Esophagus muscularis mucosa (tissue), 4 donors: ENCODE measurements at regions not wholly inside any gene's neighbourhood (a gene's known extent, or its start where the extent isn't known, plus 50 kb on each side); places are given as distances from the start of the nearest gene placed in this dataset.
A peak's percentile ranks its signal among the peaks of the same experiment; 100 is the strongest.

ENCODE experiments used
- DNase-seq: peaks from one replicate; pipeline ENCODE4 v3.0.0-alpha.2; 2017; ENCODE audit errors: extremely low spot score
- H3K27ac ChIP-seq, 4 donors: fragments of 200-600 bp; sonication (generic); replicated peaks in 1 of 4; 1 replicate in 3 of 4; 2 replicates in 1 of 4; pipeline ENCODE4 v1.5.1; 2016 to 2019; ENCODE audit warnings: mild to moderate bottlenecking in 1 of 4
- H3K27me3 ChIP-seq, 4 donors: fragments of 200-600 bp; sonication (generic); one replicate each; pipeline versions ENCODE4 v1.5.1 to v1.6.0; 2016 to 2019
- H3K36me3 ChIP-seq, 4 donors: fragments of 200-600 bp; sonication (generic); one replicate each; pipeline ENCODE4 v1.5.1; 2016 to 2019
- H3K4me1 ChIP-seq, 4 donors: fragments of 200-600 bp; sonication (generic); one replicate each; pipeline ENCODE4 v1.5.1; 2016 to 2019
- H3K4me3 ChIP-seq, 4 donors: fragments of 200-600 bp; sonication (generic); 1 replicate in 2 of 4; 2 replicates in 2 of 4; pipeline ENCODE4 v1.5.1; 2016 to 2019; ENCODE audit warnings: mild to moderate bottlenecking in 4 of 4, moderate library complexity in 1 of 4
- H3K9me3 ChIP-seq, 4 donors: fragments of 200-600 bp; sonication (generic); 1 replicate in 3 of 4; 2 replicates in 1 of 4; pipeline ENCODE4 v1.5.1; 2016 to 2019
- CTCF ChIP-seq, 3 experiments: fragments of 200-600 bp in 2 of 3; fragments of 450-650 bp in 1 of 3; sonication (generic) in 2 of 3; IDR thresholded peaks; one replicate each; pipeline ENCODE4 v1.5.1; 2017 to 2019; ENCODE audit warnings: antibody characterized with exemption in 3 of 3, mild to moderate bottlenecking in 2 of 3, moderate library complexity in 1 of 3
- EP300 ChIP-seq: sonication (generic); formaldehyde crosslinking; IDR thresholded peaks from one replicate; pipeline ENCODE4 v1.6.1; 2017; ENCODE audit warnings: antibody characterized with exemption
- POLR2A ChIP-seq: fragments of 450-650 bp; IDR thresholded peaks from one replicate; pipeline ENCODE4 v1.6.1; 2017; ENCODE audit warnings: antibody characterized with exemption, moderate library complexity, mild to moderate bottlenecking, low read depth
- POLR2AphosphoS5 ChIP-seq, 2 donors: sonication (generic); formaldehyde crosslinking; IDR thresholded peaks; one replicate each; pipeline ENCODE4 v1.6.1; 2017; ENCODE audit warnings: antibody characterized with exemption in 2 of 2
- WGBS: methylation state at CpG from one replicate; pipeline ENCODE4 v1.1.5; 2018; 5-methylcytosine and 5-hydroxymethylcytosine counted together
- intact Hi-C: fragments of 100-400 bp; cut with DNase I; formaldehyde crosslinking; loops from one replicate; pipeline ENCODE4 v1.15.1; 2023

GRCh38 chr3:64355401-64355807 is 130.1 kb upstream of the PRICKLE2 start:
- Histone ChIP-seq H3K27ac (peak overlapping the region; percentile 63 to 76 (median 75)), H3K4me3 (peak overlapping the region in 3 of 4 donors; percentile 9 to 27 (median 17)), H3K4me1 (peaks cover 19 to 62% (median 51%) of the 10 kb centered on the region in 4 donors), H3K27me3 (no peaks in the 10 kb centered on the region), H3K36me3 (no peaks in the 10 kb centered on the region), H3K9me3 (no peaks in the 10 kb centered on the region)
- 35% methylated on average over 3 of the region's 3 CpGs for WGBS
- intact Hi-C loops = no loop called here
- no peak for TF ChIP-seq POLR2AphosphoS5 (IDR thresholded peaks at IDR 0.05)
- TF ChIP-seq EP300 = peak; percentile 0
- DNase-seq = peak; percentile 64

GRCh38 chr3:64354956-64355355 is 129.7 kb upstream of the PRICKLE2 start:
- Histone ChIP-seq H3K27ac (peak overlapping the region; percentile 63 to 76 (median 75)), H3K27me3 (no peaks in the 10 kb centered on the region), H3K36me3 (no peaks in the 10 kb centered on the region), H3K4me1 (peaks cover 19 to 66% (median 55%) of the 10 kb centered on the region in 4 donors), H3K9me3 (no peaks in the 10 kb centered on the region), H3K4me3 (peak overlapping the region in 3 of 4 donors; percentile 9 to 27 (median 17))
- peak; percentile 87 for DNase-seq
- TF ChIP-seq POLR2A (no peak), POLR2AphosphoS5 (IDR thresholded peaks at IDR 0.05) (no peak), EP300 (peak; percentile 1), CTCF (IDR thresholded peaks at IDR 0.05) (no peak)
- intact Hi-C loops = loop anchor here (5.0 kb wide), 1 partner anchor 42 kb away; no protein-coding TSS in a partner anchor
- WGBS = 10% methylated on average over 4 of the region's 5 CpGs

GRCh38 chr3:64354221-64354620 is 129.0 kb upstream of the PRICKLE2 start:
- 87% methylated on average over 5 of the region's 5 CpGs for WGBS
- Histone ChIP-seq H3K36me3 (no peaks in the 10 kb centered on the region), H3K27me3 (no peaks in the 10 kb centered on the region), H3K4me1 (peaks cover 19 to 74% (median 61%) of the 10 kb centered on the region in 4 donors), H3K4me3 (no peak overlapping the region), H3K9me3 (no peaks in the 10 kb centered on the region), H3K27ac (peak overlapping the region; percentile 63 to 76 (median 75))
- DNase-seq = peak; percentile 62
- intact Hi-C loops = loop anchor here (5.0 kb wide), 1 partner anchor 43 kb away; no protein-coding TSS in a partner anchor
- TF ChIP-seq CTCF (IDR thresholded peaks at IDR 0.05) = no peak
- no peak for TF ChIP-seq POLR2A
- no peak for TF ChIP-seq EP300
- no peak for TF ChIP-seq POLR2AphosphoS5 (IDR thresholded peaks at IDR 0.05)

GRCh38 chr3:64353226-64353625 is 128.0 kb upstream of the PRICKLE2 start:
- Histone ChIP-seq H3K27ac (peak overlapping the region; percentile 70 to 78 (median 74)), H3K9me3 (no peaks in the 10 kb centered on the region), H3K4me3 (no peak overlapping the region), H3K4me1 (peaks cover 19 to 77% (median 65%) of the 10 kb centered on the region in 4 donors), H3K36me3 (no peaks in the 10 kb centered on the region), H3K27me3 (no peaks in the 10 kb centered on the region)
- TF ChIP-seq CTCF (IDR thresholded peaks at IDR 0.05) (no peak), POLR2A (no peak), POLR2AphosphoS5 (IDR thresholded peaks at IDR 0.05) (no peak), EP300 (no peak)
- 48% methylated on average over 6 of the region's 6 CpGs for WGBS
- DNase-seq = peak; percentile 74
- intact Hi-C loops = loop anchor here (5.0 kb wide), 1 partner anchor 44 kb away; no protein-coding TSS in a partner anchor

GRCh38 chr3:64352639-64352992 is 127.3 kb upstream of the PRICKLE2 start:
- whole genome bisulfite sequencing = 36% methylated on average over 1 of the region's 1 CpG
- peak; percentile 8 to 34 for TF ChIP-seq POLR2AphosphoS5 (IDR thresholded peaks at IDR 0.05)
- TF ChIP-seq CTCF (IDR thresholded peaks at IDR 0.05) = no peak
- no peak for TF ChIP-seq EP300
- intact Hi-C loops = loop anchor here (5.0 kb wide), 1 partner anchor 45 kb away; no protein-coding TSS in a partner anchor
- Histone ChIP-seq H3K9me3 (no peaks in the 10 kb centered on the region), H3K4me3 (no peak overlapping the region), H3K4me1 (peaks cover 19 to 82% (median 68%) of the 10 kb centered on the region in 4 donors), H3K27me3 (no peaks in the 10 kb centered on the region), H3K36me3 (no peaks in the 10 kb centered on the region), H3K27ac (peak overlapping the region; percentile 70 to 78 (median 74))
- no peak for DNase-seq
